Epithelial cell of prostate (primary cell): ENCODE measurements at regions not wholly inside any gene's neighbourhood (a gene's known extent, or its start where the extent isn't known, plus 50 kb on each side); places are given as distances from the start of the nearest gene placed in this dataset.

Experiments used
- DNase-seq: peaks from one replicate; pipeline ENCODE4 v3.0.0-alpha.2; 2011; ENCODE audit warnings: low read depth, low spot score
- H3K27ac ChIP-seq: fragments of 450-650 bp; 2 replicates; pipeline ENCODE4 v1.5.1; 2017; ENCODE audit warnings: mild to moderate bottlenecking

DNA sequence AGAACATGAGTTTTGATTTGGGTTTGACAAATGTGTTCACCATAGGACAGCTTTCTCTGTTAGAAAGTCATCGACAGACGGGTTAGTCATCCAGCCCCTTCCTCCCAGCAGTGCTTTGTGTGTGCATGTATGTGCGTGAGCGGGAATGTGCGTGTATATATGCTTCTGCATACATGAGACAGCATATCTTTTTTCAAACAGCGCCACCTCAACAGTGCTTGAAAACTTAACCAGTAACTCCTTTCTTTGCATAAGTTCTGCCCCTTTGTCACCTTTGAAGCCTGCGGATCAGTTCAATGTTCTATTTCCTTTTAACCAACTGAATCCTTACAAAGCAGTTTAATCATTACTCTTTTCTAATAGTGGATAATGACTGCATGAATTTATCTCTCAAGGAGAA, 351.4 kb downstream of the LPIN1 start:
- no peak overlapping the region for H3K27ac ChIP-seq
- DNase-seq = no peak

DNA sequence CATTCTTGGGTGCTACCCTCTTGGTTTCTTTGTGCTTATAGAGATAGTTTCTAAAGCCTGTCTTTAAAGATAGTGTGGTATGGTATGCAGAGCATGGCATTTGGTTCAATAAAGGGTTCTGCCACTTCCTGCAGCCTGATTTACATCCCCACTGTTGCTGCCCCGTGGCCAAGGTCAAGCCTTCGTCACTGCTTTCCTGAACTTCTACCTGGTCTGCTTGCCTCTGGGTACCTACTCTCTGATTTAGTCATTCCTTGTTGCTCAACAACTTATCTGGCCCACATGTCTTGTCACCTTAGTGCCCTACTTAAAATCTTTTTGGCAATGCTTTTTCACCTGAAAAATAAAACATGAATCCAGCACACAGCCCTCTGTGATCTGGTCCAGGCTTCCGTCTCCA, 352.9 kb downstream of the LPIN1 start:
- no peak overlapping the region for H3K27ac ChIP-seq
- no peak for DNase-seq

DNA sequence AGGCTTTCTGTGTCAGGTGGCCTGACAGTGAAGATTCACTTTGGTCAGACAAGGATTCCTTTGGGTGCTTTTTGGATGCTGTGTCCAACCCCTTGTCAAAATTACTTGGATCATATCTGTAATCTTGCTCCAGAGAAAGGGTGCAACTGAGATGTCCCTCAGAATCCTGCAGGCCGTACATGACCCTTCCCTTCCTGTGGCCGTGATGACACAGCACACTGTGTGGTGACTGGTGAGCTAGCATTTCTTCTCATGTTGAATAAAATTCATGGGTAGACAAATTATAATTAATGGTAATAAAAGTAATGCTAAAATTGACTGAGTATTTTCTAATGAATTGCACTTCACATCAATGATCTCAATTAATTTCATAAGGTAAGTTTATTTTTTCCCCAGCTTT, 356.2 kb downstream of the LPIN1 start:
- no peak for DNase-seq
- no peak overlapping the region for H3K27ac ChIP-seq

DNA sequence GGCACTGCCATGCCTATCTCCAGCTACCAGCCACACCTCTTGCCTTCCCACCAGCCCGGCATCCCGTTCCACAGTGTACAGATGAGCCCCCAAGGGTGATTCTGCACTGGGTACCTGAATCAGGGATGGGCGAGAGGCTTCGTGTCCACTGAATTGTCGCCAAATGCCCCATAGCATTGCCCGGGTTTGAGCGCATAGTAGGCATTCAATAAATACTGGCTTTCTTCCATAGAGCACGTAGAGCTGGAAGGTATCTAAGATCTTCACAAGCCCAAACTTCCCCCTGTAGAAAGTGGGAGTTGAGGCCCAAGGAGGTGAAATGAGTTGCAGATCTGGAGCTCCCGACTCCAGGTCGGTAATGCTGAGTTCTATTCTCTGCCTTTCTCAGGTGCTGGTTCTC, 358.7 kb downstream of the LPIN1 start:
- no peak for DNase-seq
- H3K27ac ChIP-seq = no peak overlapping the region

DNA sequence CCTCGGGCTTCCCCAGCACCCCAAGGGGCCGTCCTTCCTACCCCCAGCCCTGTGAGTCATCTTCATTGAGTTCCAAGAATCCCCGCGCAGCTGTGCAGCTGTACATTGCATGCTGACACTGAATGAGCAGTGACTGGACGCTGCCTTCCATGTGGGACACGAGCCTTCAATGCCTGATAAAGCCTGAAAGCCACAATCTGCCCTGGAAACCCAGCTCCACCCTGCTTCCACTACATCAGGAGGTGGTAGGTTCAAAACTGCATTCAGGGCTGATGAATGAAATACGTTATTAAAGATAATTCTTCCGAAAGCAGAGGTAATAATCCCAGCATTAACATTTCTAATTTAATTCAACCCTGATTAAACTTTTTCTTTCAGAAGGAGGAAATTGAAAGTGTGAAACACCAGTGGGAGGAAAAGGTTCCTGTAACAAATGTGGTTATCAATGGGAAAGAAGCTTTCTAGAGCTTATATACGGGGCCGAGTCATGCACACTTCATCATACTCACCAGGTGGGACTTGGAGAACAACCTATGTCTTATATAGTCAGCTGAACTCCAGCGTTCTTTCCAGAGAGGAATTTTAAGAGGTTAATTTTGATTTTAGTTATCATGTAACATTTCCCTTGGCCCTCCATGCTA, 360.1 kb downstream of the LPIN1 start:
- peak; percentile 63 for DNase-seq
- no peak overlapping the region for H3K27ac ChIP-seq

DNA sequence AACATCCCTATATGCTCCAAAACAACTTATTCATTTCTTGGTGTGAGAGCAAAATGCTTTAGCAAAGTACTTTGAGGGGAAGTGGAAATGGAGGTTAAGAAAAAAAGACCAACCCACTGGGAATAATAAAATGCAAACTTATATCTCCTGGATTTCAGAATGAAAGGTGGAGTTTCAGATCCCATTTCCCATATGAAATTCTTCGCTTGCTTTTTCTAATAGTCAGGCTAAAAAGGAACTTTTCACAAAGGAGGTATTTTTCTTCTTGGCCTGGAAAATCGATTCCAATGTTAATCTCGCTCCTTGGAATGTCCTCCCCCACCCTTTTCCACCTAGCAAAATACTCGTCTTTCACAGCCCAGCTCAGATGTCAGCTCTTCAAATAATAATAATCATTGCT, 360.9 kb downstream of the LPIN1 start:
- DNase-seq = no peak
- H3K27ac ChIP-seq = no peak overlapping the region

DNA sequence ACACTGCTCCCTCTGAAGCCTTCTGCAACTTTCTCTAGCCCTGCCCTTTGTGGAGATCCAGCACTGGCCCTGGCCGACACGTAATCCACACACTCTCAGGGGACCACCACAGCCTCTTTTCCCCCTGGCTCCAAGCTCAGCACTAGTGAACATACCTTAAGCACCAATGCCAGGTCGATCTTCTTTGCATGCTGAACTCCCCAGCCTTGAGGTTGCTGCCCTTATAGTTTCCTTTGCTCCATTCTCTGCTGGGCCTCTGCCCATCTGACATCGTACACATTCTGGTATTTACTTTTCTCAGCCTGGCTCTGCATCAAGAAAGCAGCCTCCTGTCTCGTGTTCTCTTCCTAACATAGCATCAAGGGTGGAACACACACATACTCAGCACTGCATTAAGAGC, 361.5 kb downstream of the LPIN1 start:
- DNase-seq = no peak
- no peak overlapping the region for H3K27ac ChIP-seq

DNA sequence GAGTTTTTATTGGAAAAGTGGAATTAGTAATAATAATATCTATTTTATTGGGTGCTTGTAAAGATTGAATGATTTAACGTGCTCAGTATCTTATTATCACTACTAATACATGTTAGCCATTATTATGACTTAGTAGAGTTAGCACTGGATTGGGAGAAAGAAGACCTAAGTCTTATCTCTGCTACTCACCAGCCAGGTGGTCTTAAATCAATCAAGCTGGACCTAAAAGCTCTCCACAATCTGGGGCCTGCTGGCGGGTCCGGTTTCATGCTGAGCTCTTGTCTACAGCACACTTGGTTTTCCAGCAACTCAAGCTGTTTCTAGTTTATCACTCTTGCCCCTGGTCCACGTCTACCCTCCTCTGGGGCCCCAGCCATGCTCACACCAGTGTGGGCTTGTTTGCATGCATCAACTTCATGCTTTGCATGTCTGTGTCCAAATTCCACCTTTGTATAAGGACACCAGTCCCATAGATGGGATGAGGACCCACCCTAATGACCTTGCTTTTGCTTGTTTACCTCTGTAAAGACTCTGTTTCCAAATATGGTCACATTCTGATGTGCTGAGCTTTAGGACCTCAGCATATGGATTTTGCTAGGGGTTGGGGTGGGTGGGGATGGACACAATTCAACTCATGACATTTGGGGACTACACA, 363.1 kb downstream of the LPIN1 start:
- no peak for DNase-seq
- no peak overlapping the region for H3K27ac ChIP-seq

DNA sequence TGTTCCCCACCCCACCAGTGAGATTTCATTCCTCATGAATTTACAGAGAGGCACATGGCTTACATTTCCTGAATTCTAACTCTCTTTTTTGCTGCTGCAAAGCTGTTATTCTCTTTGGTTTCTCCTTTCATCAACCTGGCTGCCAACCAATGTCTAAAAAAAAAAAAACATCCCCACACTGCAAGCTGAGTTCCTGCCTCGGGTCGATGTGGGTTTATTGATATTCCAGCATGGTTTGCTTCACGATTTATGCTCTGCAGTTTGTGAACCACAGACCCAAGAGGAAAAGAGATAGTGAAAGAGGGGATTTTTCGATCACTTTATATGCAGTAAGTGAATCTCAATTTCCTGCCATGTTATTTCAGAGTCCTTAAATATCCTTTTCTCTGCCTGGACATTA, 363.6 kb downstream of the LPIN1 start:
- DNase-seq = no peak
- no peak overlapping the region for H3K27ac ChIP-seq

DNA sequence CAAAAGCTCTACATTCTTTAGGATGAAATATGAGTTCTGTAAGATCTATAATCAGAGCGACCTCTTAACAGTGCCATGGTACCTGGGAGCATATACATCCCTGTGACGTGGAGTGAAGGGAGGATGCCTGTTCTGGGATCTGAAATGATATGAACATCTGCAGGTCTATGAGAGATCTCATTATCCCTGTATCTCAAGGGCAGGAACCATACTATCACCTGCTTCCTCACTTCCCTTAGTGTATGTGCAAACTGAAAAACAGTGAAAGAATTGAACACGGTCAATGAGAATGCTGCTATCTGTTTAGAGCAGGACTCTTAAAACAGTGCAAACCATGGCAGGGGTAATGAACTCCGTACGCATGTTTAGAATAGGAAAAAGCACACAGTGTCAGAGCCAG, 364.0 kb downstream of the LPIN1 start:
- H3K27ac ChIP-seq = no peak overlapping the region
- no peak for DNase-seq

DNA sequence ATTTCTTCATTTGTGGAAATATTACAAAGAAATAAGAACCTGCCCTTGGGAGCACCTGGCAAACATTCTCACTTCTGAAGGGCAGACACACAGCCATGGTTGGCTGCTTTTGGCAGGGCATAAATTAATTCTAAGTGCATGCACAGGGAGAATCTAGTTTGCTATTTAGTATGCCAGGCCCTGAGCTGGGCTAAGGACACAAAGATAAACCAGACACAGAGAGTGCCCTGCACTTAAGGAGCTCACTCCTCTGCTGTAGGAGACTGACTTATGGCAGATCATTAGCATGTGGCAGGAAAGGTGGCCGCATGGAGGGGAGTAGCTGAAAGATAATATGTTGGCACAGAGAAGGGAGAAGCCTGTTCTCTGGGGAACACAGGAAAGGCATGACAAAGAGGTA, 367.0 kb downstream of the LPIN1 start:
- DNase-seq = no peak
- H3K27ac ChIP-seq = no peak overlapping the region

DNA sequence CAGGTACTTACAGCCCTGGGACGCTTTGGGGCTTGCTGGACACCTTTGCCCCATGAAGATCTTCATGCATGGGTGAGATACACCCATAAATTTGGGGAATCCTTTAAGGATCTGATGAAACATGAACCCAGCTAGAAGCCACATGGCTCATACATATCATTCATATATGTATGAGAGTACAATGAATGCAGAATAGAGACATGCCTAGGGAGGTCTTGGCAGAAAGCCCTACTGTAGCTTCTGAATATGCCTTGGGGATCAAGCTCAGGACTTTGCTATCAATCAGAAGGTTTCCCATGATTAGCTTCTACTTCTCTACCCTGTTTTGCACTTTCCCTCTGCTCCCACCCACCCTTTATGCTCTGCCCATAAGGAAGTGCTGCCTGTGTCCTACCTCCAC, 368.4 kb downstream of the LPIN1 start:
- no peak overlapping the region for H3K27ac ChIP-seq
- no peak for DNase-seq

DNA sequence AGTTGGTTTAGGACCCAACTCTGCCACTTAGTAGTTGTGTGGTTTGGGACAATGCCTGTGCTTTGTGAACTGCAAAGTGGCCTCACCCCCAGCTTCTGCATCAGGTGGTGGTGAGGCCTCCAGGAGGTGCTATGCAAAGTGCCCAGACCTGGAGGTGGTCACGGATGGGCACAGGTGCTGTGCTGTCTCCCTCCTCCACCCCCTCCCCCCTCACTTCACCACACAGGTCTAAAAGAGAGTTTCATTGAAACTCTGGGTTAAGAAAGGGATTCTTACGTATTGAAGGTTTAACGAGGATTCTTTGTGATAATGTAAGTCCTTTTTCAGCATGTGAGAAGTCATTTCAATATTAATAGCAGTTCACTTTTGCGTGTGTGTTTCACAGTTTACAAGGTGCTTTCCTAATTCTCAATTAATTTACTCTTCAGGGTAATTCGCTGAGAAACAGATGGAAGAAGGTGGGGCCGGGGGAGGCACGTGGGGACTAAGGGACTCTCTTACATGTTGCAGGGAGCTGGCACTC, 369.9 kb downstream of the LPIN1 start:
- H3K27ac ChIP-seq = no peak overlapping the region
- no peak for DNase-seq

DNA sequence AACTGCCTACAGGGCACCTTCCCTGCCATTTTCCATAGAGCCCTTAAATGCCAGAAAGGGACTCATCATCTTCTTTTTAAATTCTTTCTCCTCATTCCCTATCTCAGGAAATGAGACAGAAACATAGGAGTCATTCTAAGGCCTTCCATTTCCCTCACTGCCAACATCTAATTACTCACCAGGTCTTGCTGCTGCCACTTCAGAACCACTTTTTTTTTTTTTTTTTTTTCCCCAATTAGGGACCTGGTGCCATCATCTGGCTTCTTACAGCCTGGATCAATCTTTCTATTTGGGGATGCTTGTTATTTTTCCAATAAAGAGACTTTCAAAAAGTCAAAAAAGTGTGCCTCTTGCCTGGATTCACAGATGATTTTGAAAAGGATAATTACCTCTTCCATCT, 373.4 kb downstream of the LPIN1 start:
- H3K27ac ChIP-seq = no peak overlapping the region
- DNase-seq = no peak

DNA sequence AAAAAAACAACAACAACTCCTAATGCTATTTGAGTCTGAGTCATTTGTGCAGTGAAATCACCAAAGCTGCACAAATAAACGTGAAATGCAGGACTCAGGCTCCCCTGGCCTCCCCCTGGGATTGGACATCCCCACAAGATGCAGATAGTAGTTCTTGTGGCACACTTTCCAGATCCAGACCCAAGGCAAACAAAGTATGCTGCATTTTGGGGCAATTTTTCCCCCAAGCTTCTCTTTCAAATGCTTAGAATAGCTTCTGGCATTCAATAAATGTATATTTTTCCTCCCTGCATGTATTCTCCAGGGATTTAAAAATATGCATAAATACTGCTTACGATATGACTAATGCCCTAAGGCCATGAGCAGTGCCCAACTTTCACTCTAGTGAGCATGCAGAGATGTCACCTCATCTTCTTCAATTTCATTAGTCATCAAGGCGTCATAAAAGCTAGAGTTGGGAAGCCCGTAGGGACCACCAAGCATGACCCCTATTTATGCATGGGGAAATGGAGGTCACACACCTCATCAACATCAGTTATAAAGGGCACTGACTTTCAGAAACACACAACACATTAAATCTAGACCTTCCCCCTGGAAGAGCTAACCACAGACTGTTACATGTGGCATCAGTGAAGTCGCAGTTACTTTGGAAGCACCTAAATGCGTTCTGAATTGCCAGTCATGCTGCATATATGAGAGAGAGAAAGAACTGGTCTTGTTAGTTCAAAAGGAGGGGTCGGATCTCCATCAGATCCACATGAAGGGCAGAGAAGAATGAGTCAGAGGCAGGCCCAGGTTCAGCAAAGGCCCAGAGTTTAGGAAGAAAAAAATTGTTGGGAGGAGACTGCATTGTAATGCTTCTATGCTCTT, 374.1 kb downstream of the LPIN1 start:
- no peak overlapping the region for H3K27ac ChIP-seq

DNA sequence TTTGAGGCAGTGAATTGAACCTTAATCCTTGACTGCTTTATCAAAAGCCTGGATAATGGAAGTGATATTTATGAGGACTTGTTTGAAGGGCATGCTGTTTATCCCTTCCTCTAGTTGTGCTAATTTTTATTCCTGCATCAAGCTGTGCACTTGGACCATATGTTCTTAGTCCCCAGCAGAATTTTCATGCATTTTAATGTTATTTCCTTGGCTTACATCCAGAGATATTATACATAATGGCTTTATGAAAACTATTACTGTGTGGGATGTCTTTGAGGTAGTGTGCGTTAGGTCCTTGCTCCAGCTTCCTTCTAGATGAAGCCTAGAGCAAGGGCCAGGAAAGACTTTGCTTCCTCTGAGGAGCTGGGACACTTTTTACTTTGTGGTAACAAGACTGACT, 378.4 kb downstream of the LPIN1 start:
- H3K27ac ChIP-seq = no peak overlapping the region
- no peak for DNase-seq

More for the DNA sequence above, 374.1 kb downstream of the LPIN1 start:
- no peak for DNase-seq

DNA sequence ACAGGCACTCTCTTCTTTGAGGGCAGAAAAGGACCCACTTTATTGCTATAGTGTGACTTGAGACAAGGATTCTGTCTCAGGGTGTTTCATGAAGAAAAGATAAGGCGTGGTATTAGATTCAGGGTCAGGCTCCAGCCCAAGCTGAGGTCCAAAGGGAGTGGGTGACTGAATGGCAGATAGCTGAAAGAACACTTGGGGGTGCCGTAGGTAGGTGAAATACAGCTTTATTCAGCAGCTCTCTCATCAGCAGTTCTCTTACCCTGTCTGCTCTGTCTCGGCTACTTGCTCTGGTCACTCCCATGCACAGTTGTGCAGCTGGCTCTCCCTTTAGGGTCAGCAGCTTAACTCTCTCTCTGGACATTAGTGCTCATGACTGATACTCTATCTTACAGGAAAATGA, 379.9 kb downstream of the LPIN1 start:
- no peak for DNase-seq
- H3K27ac ChIP-seq = no peak overlapping the region

DNA sequence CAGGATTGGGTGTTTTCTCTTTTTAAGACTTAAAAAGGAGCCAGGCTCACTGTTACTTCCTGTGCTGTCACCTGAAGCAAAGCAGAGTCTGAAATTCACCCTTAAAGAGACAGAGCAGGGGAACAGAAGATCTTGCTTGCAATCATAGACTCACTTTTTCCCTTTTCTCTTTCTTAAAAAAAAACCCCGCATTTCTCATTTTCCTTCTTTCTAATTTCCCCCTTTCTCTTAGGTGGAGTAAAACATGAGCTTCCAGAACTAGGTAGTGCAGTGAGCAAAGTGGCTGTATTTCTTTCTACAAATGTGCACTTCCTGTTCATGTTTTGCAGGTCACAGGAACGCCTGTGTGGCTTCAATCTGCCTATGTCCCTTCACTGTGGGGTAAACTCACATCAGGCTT, 381.2 kb downstream of the LPIN1 start:
- no peak overlapping the region for H3K27ac ChIP-seq
- DNase-seq = no peak

DNA sequence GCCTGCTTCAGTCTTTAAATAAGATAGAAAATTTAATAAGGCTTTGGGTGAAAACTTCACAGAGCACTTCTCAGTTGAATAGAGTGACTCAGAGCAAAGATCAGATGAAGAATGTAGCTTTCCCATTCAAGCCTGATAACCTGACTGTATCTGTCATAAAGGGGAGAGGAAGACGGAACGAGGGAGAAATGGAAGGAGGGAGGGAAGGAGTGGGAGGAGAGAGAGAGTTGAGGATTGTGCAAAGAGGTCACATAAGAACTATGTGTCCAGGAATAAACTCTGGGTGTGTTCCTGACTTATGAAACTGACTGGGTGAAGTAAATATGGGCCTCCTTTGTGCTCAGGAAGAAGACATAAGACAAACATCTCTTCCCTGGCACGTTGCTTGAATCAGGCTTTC, 385.5 kb downstream of the LPIN1 start:
- no peak for DNase-seq
- H3K27ac ChIP-seq = no peak overlapping the region

DNA sequence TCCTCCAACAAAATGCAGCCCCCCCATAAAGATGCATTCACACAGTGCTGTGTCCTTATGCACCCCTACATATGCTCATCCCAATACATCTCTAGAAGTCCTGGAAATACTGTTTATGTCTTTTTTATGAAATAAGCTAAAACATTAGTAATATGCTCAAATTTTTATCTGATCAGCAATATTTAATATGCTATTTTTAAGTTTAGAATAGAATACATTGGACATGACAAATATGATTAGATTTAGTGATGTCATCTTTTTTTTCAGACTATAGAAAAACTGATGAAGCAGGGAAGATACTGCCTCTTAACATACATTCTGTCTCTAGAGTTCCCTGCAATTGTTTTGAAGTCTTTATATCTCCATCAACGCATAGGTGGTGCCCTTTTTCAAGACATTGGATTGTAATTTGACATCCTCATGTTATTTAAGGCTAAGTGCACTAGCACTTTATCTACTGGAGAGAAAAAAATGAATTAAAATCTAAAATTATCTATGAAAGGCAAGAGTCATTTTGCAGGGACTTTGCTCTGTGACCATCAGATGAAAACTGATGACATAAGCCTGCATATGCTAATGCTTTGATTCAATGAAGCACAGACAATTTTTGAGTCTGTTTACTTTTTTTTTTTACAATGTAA, 395.3 kb downstream of the LPIN1 start:
- DNase-seq = no peak
- no peak overlapping the region for H3K27ac ChIP-seq

DNA sequence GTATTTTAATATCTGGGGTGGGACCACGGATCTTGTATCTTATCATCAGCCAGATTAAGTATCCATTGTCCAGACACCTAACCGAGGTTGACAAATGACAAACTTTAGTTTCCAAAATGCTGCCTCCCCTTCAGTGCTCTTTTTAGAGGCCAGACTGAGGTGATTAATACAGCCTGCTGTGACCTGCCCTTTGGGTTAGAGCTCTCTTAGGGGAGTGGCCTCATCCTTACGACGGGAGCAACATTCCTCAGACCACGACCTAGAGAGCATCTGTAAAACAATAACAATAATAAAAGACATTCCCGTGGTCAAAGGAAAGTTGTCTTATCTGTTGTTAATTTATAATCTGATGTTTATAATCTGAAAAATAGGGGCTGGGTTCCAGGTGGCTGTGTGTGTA, 405.3 kb downstream of the LPIN1 start:
- DNase-seq = no peak
- no peak overlapping the region for H3K27ac ChIP-seq
